ENCODE measurements at regions not wholly inside any gene's neighbourhood (a gene's known extent, or its start where the extent isn't known, plus 50 kb on each side); places are given as distances from the start of the nearest gene placed in this dataset.

DNA sequence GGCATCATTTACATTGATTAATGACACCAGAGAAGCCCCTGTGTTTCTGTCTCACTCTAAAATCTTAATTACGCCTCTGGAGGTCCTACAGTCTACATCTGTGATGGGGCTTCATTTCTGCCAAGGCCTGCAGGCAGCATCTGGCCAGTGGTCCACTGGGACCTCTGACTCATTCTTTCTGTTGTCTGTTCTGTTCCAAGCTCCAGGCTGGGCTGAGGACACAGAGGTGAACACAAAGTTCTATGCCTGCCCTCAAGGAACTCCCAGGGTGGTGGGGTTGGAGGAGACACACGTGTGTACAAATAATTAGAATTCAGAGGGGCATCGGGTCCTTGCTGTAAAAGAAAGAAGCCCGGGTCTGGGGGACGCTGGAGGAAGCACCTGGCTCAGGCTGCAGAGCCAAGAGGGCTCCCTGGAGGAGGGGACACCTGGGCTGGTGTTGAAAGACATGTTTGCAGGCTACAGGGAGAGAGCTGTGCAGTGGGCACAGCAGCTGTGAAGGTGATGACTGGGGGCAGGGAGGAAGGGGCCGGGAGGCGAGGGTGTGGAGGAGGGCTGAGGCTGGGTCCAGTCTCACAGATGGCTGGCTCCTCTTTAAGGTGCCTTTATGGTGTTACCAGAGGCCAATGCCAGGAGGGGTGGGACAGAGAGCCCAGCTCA is 103.3 kb upstream of the PRR23E start:
- Mint-ChIP-seq H3K9me3 (peaks cover 2% of the 10 kb centered on the region), H3K27ac (peak overlapping the region in 1 of 3 experiments; percentile 42), H3K4me3 (no peak overlapping the region), H3K36me3 (ENCODE audit: low read depth) (no peaks in the 10 kb centered on the region), H3K4me1 (peaks cover 9% of the 10 kb centered on the region), H3K27me3 (ENCODE audit: low read depth) (peaks cover 4% of the 10 kb centered on the region)
- TF ChIP-seq, protein P1, sequence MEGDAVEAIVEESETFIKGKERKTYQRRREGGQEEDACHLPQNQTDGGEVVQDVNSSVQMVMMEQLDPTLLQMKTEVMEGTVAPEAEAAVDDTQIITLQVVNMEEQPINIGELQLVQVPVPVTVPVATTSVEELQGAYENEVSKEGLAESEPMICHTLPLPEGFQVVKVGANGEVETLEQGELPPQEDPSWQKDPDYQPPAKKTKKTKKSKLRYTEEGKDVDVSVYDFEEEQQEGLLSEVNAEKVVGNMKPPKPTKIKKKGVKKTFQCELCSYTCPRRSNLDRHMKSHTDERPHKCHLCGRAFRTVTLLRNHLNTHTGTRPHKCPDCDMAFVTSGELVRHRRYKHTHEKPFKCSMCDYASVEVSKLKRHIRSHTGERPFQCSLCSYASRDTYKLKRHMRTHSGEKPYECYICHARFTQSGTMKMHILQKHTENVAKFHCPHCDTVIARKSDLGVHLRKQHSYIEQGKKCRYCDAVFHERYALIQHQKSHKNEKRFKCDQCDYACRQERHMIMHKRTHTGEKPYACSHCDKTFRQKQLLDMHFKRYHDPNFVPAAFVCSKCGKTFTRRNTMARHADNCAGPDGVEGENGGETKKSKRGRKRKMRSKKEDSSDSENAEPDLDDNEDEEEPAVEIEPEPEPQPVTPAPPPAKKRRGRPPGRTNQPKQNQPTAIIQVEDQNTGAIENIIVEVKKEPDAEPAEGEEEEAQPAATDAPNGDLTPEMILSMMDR (IDR thresholded peaks at IDR 0.05; ENCODE audit: unreplicated experiment in 3 of 3) = no peak

DNA sequence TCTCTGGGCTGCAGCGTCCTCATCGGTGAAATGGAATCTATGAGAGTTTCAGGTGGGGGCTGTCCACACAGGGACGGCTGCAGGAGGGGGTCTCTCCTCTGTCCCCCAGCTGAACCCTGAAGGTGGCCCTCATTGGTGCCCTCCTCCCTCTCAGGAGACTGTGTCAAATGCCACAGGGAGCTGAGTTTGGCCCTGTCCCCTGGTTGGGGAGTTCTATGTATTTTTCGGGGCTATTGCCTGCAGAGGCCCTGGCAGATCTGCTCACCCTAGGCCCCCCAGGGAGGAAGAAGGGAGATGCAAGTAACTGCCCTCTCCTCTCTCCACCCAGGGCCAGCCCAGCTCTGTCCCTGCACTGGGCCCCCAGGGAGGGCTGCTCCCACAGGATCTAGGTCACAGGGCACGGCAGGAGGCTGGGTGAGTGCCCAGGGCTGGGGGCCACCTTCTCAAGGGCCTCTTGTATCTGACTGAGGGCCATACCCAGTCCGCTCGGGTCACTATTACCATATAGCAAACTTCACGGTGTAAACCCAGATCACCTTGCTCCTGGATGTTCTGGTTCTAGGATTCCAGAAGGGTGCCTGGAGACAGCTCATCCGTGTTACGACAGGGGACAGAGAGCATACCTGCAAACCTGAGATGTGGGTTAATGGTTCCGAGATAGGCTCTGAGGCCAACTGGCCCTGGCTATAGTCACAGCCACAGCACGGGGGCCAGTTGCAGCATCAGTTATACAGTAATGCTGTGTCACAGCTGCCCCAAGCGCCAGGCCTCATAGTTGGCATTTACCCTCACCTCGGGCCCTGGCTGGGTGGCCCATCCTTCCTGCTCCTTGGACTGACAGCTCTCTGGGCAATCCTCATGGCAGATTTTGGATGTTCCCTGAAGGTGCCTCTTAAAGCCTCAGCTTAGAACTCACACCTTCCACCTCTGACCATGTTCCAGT is 102.4 kb upstream of the PRR23E start:
- Mint-ChIP-seq H3K9me3 (peaks cover 2% of the 10 kb centered on the region), H3K36me3 (ENCODE audit: low read depth) (no peaks in the 10 kb centered on the region), H3K4me3 (no peak overlapping the region), H3K4me1 (peaks cover 9% of the 10 kb centered on the region), H3K27ac (no peak overlapping the region), H3K27me3 (ENCODE audit: low read depth) (peaks cover 4% of the 10 kb centered on the region)
- TF ChIP-seq, protein P1 (IDR thresholded peaks at IDR 0.05; ENCODE audit: unreplicated experiment in 3 of 3) = no peak

DNA sequence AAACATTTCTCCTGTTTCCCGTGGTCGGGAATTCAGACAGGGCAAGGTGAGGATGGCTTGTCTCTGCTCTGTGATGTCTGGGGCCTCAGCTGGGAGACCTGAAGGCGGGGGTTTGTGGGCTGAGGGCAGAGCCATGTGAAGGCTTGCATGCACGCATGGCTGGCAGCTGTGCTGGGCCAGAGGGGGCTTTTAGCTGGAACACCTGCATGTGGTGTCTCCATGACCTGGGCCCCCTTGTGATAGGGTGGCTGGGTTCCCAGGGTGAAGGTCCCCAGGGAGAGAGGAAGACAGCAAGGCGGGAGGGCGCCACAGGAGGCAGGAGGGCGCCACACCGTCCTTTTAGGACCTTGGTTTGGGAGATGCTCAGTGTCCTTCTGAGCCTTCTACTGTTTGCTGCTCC is 101.6 kb upstream of the PRR23E start:
- Mint-ChIP-seq H3K9me3 (peaks cover 5% of the 10 kb centered on the region), H3K36me3 (ENCODE audit: low read depth) (no peaks in the 10 kb centered on the region), H3K4me3 (no peak overlapping the region), H3K4me1 (peaks cover 9% of the 10 kb centered on the region), H3K27me3 (ENCODE audit: low read depth) (peaks cover 4% of the 10 kb centered on the region), H3K27ac (no peak overlapping the region)
- TF ChIP-seq, protein P1 (IDR thresholded peaks at IDR 0.05; ENCODE audit: unreplicated experiment in 3 of 3) = no peak

DNA sequence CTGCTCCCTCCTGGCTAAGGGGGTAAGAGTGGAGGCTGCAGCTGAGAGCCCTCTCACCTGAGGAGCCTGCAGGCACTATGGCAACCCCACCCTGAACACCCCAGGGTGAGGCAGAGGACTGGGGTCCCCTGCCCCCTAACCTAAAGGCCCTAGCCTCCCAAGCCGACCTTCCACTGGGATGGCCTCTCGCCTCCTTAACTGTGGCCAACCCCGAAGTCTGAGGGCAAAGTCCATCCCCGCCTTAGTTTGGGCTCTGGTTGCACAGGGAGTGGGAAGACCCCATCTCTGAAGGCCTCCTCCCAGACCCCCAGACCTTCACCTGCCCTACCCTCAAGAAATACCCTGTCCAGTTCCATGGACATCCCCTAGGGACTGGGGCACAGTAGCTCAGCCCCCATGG is 100.6 kb upstream of the PRR23E start:
- TF ChIP-seq, protein P1 (IDR thresholded peaks at IDR 0.05; ENCODE audit: unreplicated experiment in 3 of 3) = no peak
- H3K4me1 Mint-ChIP-seq = peaks cover 9% of the 10 kb centered on the region
- H3K27ac Mint-ChIP-seq = peak overlapping the region in 2 of 3 experiments; percentile 31 to 69
- peaks cover 3% of the 10 kb centered on the region for H3K9me3 Mint-ChIP-seq
- peaks cover 4% of the 10 kb centered on the region for H3K27me3 Mint-ChIP-seq (ENCODE audit: low read depth)
- no peaks in the 10 kb centered on the region for H3K36me3 Mint-ChIP-seq (ENCODE audit: low read depth)
- H3K4me3 Mint-ChIP-seq = no peak overlapping the region

DNA sequence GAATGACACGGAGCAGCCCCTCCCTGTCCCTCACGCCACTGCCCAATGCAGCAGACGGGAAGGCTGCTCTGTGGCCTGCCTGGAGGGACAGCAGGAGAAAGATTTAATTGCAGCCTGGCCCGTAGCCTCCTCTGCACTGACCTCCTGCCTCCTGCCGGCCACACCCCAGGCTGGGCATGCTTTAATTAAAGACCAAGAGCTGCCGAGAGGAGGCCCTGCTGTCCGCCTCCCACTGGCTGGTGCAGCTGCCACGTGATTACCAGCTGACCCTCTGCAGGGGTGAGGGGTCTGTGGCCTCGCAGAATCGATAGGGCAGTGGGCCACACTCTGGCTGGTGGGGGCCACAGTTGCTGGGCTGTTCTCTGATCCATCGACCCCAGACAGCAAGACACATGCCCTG is 100.2 kb upstream of the PRR23E start:
- Mint-ChIP-seq H3K4me3 (no peak overlapping the region), H3K9me3 (peaks cover 3% of the 10 kb centered on the region), H3K36me3 (ENCODE audit: low read depth) (no peaks in the 10 kb centered on the region), H3K27ac (peak overlapping the region in 2 of 3 experiments; percentile 31 to 69), H3K4me1 (peaks cover 9% of the 10 kb centered on the region), H3K27me3 (ENCODE audit: low read depth) (peaks cover 4% of the 10 kb centered on the region)
- TF ChIP-seq, protein P1 (IDR thresholded peaks at IDR 0.05; ENCODE audit: unreplicated experiment in 3 of 3) = peak in 2 of 3 experiments; percentile 10 to 29

Measured in nephron (organoid).